GM23338 (cell line): ENCODE measurements at regions not wholly inside any gene's neighbourhood (a gene's known extent, or its start where the extent isn't known, plus 50 kb on each side); places are given as distances from the start of the nearest gene placed in this dataset.

Experiments
- ATAC-seq: fragments of 200-7000 bp; cut with Tn5 transposase; 3 replicates; pipeline ENCODE4 v1.9.1; 2020
- DNase-seq: peaks from one replicate; pipeline ENCODE4 v3.0.0-alpha.2; 2015; ENCODE audit warnings: low spot score
- H2AFZ ChIP-seq: fragments of 200-600 bp; sonication (generic); 2 replicates; pipeline ENCODE4 v1.8.0; 2016; ENCODE audit warnings: antibody characterized with exemption, mild to moderate bottlenecking, moderate library complexity
- H3F3A ChIP-seq: fragments of 200-600 bp; sonication (generic); replicated peaks from 2 replicates; pipeline ENCODE4 v1.8.0; 2017; ENCODE audit warnings: antibody characterized with exemption, mixed run types, low read depth
- H3K27ac ChIP-seq: fragments of 200-600 bp; sonication (generic); 2 replicates; pipeline ENCODE4 v1.6.1; 2016; ENCODE audit warnings: low read depth
- H3K27me3 ChIP-seq: fragments of 200-600 bp; sonication (generic); 2 replicates; pipeline ENCODE4 v1.8.0; 2016; ENCODE audit warnings: mild to moderate bottlenecking, mixed run types, moderate library complexity; ENCODE audit not compliant: insufficient read depth
- H3K36me3 ChIP-seq: fragments of 200-600 bp; sonication (generic); 2 replicates; pipeline ENCODE4 v1.8.0; 2016; ENCODE audit warnings: mild to moderate bottlenecking; ENCODE audit not compliant: insufficient read depth
- H3K4me1 ChIP-seq: fragments of 200-600 bp; sonication (generic); 2 replicates; pipeline ENCODE4 v1.8.0; 2016; ENCODE audit warnings: mild to moderate bottlenecking, moderate library complexity; ENCODE audit not compliant: insufficient read depth
- H3K4me2 ChIP-seq: fragments of 200-600 bp; sonication (generic); 2 replicates; pipeline ENCODE4 v1.7.1; 2017; ENCODE audit warnings: mixed run types
- H3K4me3 ChIP-seq: fragments of 200-600 bp; sonication (generic); 2 replicates; pipeline ENCODE4 v1.6.1; 2016; ENCODE audit warnings: mixed run types
- H3K79me2 ChIP-seq: fragments of 200-600 bp; sonication (generic); replicated peaks from 2 replicates; pipeline ENCODE4 v1.8.0; 2017; ENCODE audit warnings: mild to moderate bottlenecking; ENCODE audit not compliant: insufficient read depth
- H3K9me2 ChIP-seq: fragments of 200-600 bp; sonication (generic); 2 replicates; pipeline ENCODE4 v1.8.0; 2017; ENCODE audit not compliant: insufficient read depth
- H4K20me1 ChIP-seq: fragments of 200-600 bp; sonication (generic); replicated peaks from 2 replicates; pipeline ENCODE4 v1.8.0; 2017; ENCODE audit warnings: mild to moderate bottlenecking; ENCODE audit not compliant: insufficient read depth
- H3K27ac Mint-ChIP-seq: 2 replicates; pipeline ENCODE4 v1.8.0; 2020; ENCODE audit warnings: inconsistent platforms, mild to moderate bottlenecking, moderate library complexity, mixed read lengths
- H3K27me3 Mint-ChIP-seq: 3 replicates; pipeline ENCODE4 v1.8.0; 2022; ENCODE audit warnings: low read depth, mild to moderate bottlenecking, moderate library complexity, mixed read lengths, inconsistent platforms; ENCODE audit not compliant: insufficient read depth, poor library complexity
- H3K36me3 Mint-ChIP-seq: 3 replicates; pipeline ENCODE4 v1.8.0; 2021; ENCODE audit warnings: low read depth, mild to moderate bottlenecking, inconsistent platforms, moderate library complexity, mixed read lengths
- H3K4me1 Mint-ChIP-seq: 3 replicates; pipeline ENCODE4 v1.8.0; 2020; ENCODE audit warnings: mild to moderate bottlenecking, inconsistent platforms, mixed read lengths
- H3K4me3 Mint-ChIP-seq: 3 replicates; pipeline ENCODE4 v1.8.0; 2021; ENCODE audit warnings: moderate library complexity, mild to moderate bottlenecking, inconsistent platforms, mixed read lengths
- H3K9me3 Mint-ChIP-seq: 3 replicates; pipeline ENCODE4 v1.8.0; 2020; ENCODE audit warnings: moderate library complexity, mild to moderate bottlenecking, inconsistent platforms, mixed read lengths
- CREB1 ChIP-seq: fragments of 250-450 bp; sonication (Bioruptor Pico); IDR thresholded peaks from 2 replicates; pipeline ENCODE4 v1.5.0; 2020; ENCODE audit warnings: low read depth, mild to moderate bottlenecking, moderate library complexity
- CTCF ChIP-seq, 2 experiments: fragments of 200-600 bp in 1 of 2; sonication (generic) in 1 of 2; conservative IDR thresholded peaks; 2 replicates each; pipeline versions ENCODE4 v1.5.1 to v1.6.1; 2016 to 2017; ENCODE audit warnings: antibody characterized with exemption in 2 of 2, low read depth in 2 of 2, mild to moderate bottlenecking in 2 of 2, moderate library complexity in 1 of 2
- EZH2 ChIP-seq: fragments of 200-600 bp; sonication (generic); IDR thresholded peaks from one replicate; pipeline ENCODE4 v1.8.0; 2017; ENCODE audit warnings: antibody characterized with exemption, mild to moderate bottlenecking, low read depth; ENCODE audit not compliant: unreplicated experiment
- EZH2phosphoT487 ChIP-seq: fragments of 200-600 bp; sonication (generic); IDR thresholded peaks from one replicate; pipeline ENCODE4 v1.8.1; 2018; ENCODE audit warnings: antibody characterized with exemption; ENCODE audit not compliant: unreplicated experiment
- JUNB ChIP-seq: IDR thresholded peaks from one replicate; pipeline ENCODE4 v1.6.1; 2016; ENCODE audit warnings: antibody characterized with exemption; ENCODE audit not compliant: unreplicated experiment
- POLR2AphosphoS5 ChIP-seq: IDR thresholded peaks from 2 replicates; pipeline ENCODE4 v1.6.1; 2016; ENCODE audit warnings: antibody characterized with exemption, low read depth
- REST ChIP-seq: IDR thresholded peaks from one replicate; pipeline ENCODE4 v1.6.1; 2018; ENCODE audit warnings: antibody characterized with exemption; ENCODE audit not compliant: unreplicated experiment
- STAT1 ChIP-seq: IDR thresholded peaks from one replicate; pipeline ENCODE4 v1.6.1; 2016; ENCODE audit warnings: antibody characterized with exemption; ENCODE audit not compliant: unreplicated experiment
- ZNF114 ChIP-seq: fragments of 250-450 bp; sonication (Bioruptor Pico); IDR thresholded peaks from 2 replicates; pipeline ENCODE4 v1.5.0; 2020; ENCODE audit warnings: mild to moderate bottlenecking, moderate library complexity
- ZNF331 ChIP-seq: fragments of 250-450 bp; sonication (Bioruptor Pico); IDR thresholded peaks from 2 replicates; pipeline ENCODE4 v1.5.0; 2020; ENCODE audit warnings: low read depth, mild to moderate bottlenecking, moderate library complexity

GRCh38 chr5:105726093-105726492, 1944.6 kb downstream of the EFNA5 start (continued):
- no peak for TF ChIP-seq ZNF331

- DNase-seq (no peak), ATAC-seq (no peak)
- Mint-ChIP-seq H3K27ac (no peak overlapping the region), H3K4me1 (peaks cover 9% of the 10 kb centered on the region; the same call in 2 of the 3 replicates), H3K36me3 (peaks cover 18% of the 10 kb centered on the region), H3K9me3 (peaks cover 22% of the 10 kb centered on the region), H3K27me3 (no peaks in the 10 kb centered on the region), H3K4me3 (no peak overlapping the region)
- H3K27ac ChIP-seq, result no peak overlapping the region
- no peak for TF ChIP-seq ZNF331
- TF ChIP-seq POLR2AphosphoS5, result no peak
- no peak for TF ChIP-seq STAT1
- no peak overlapping the region for H2AFZ ChIP-seq
- peaks cover 6% of the 10 kb centered on the region; the same call in 1 of the 2 replicates for H3K4me1 ChIP-seq
- H3K79me2 ChIP-seq, result no peaks in the 10 kb centered on the region
- H3K4me2 ChIP-seq, result no peak overlapping the region
- H3K36me3 ChIP-seq, result no peaks in the 10 kb centered on the region
- H3K27me3 ChIP-seq, result no peaks in the 10 kb centered on the region
- no peaks in the 10 kb centered on the region for H3F3A ChIP-seq
- H3K4me3 ChIP-seq, result no peak overlapping the region
- H3K9me2 ChIP-seq, result no peaks in the 10 kb centered on the region
- H4K20me1 ChIP-seq, result no peaks in the 10 kb centered on the region
These were observed 1962.3 kb downstream of the EFNA5 start for GRCh38 chr5:105708442-105708841.

GRCh38 chr5:105702323-105702722, 1968.4 kb downstream of the EFNA5 start:
- peaks cover 25% of the 10 kb centered on the region for H3K9me3 Mint-ChIP-seq
- Histone ChIP-seq H3K9me2 (peaks cover 6% of the 10 kb centered on the region), H3K27me3 (no peaks in the 10 kb centered on the region), H3K27ac (no peak overlapping the region), H3K4me3 (no peak overlapping the region), H3F3A (no peaks in the 10 kb centered on the region), H4K20me1 (no peaks in the 10 kb centered on the region), H3K4me1 (no peaks in the 10 kb centered on the region), H3K4me2 (no peak overlapping the region), H3K79me2 (no peaks in the 10 kb centered on the region), H3K36me3 (no peaks in the 10 kb centered on the region), H2AFZ (no peak overlapping the region)
- H3K27ac Mint-ChIP-seq, result no peak overlapping the region
- ATAC-seq, result no peak
- H3K4me1 Mint-ChIP-seq, result no peaks in the 10 kb centered on the region
- no peak for DNase-seq
- H3K4me3 Mint-ChIP-seq, result no peak overlapping the region
- no peaks in the 10 kb centered on the region for H3K27me3 Mint-ChIP-seq
- H3K36me3 Mint-ChIP-seq, result peaks cover 13% of the 10 kb centered on the region; the same call in 2 of the 3 replicates
- no peak for TF ChIP-seq EZH2
- TF ChIP-seq STAT1, result no peak
- no peak for TF ChIP-seq JUNB
- no peak for TF ChIP-seq ZNF114 (CRISPR knock-in tag)
- no peak for TF ChIP-seq ZNF331
- no peak for TF ChIP-seq CREB1 (CRISPR knock-in tag)
- no peak for TF ChIP-seq CTCF (conservative IDR thresholded peaks at IDR 0.05; ENCODE audit: low read depth in 2 of 2)
- TF ChIP-seq POLR2AphosphoS5, result no peak
- TF ChIP-seq EZH2phosphoT487, result no peak
- no peak for TF ChIP-seq REST
